CD14-positive monocyte (primary cell): ENCODE measurements at regions not wholly inside any gene's neighbourhood (a gene's known extent, or its start where the extent isn't known, plus 50 kb on each side); places are given as distances from the start of the nearest gene placed in this dataset.

ENCODE experiments used
- DNase-seq, 3 donors: peaks; one replicate each; pipeline ENCODE4 v3.0.0-alpha.2; 2011 to 2022
- H2AFZ ChIP-seq: 2 replicates; pipeline ENCODE4 v1.6.0; 2012; ENCODE audit warnings: mild to moderate bottlenecking, low read depth, low read length, inconsistent platforms; ENCODE audit not compliant: insufficient read depth, poor library complexity, severe bottlenecking
- H3K27ac ChIP-seq, 2 donors: 1 replicate in 1 of 2; 2 replicates in 1 of 2; pipeline ENCODE4 v1.5.1; 2012 to 2013; ENCODE audit warnings: low read length in 2 of 2, control low read depth in 1 of 2, inconsistent platforms in 1 of 2, low read depth in 1 of 2, mild to moderate bottlenecking in 1 of 2
- H3K27me3 ChIP-seq, 2 donors: one replicate each; pipeline versions ENCODE4 v1.6.0 to v1.6.1; 2011 to 2013; ENCODE audit warnings: low read length in 2 of 2; ENCODE audit not compliant: control insufficient read depth in 2 of 2, insufficient read depth in 2 of 2
- H3K36me3 ChIP-seq, 2 donors: replicated peaks in 1 of 2; 1 replicate in 1 of 2; 2 replicates in 1 of 2; pipeline versions ENCODE4 v1.5.1 to v1.6.1; 2012 to 2013; ENCODE audit warnings: low read length in 2 of 2, control low read depth in 1 of 2, inconsistent platforms in 1 of 2, mild to moderate bottlenecking in 1 of 2; ENCODE audit not compliant: insufficient read depth in 2 of 2, control insufficient read depth in 1 of 2
- H3K4me1 ChIP-seq, 2 donors: 1 replicate in 1 of 2; 2 replicates in 1 of 2; pipeline versions ENCODE4 v1.5.1 to v1.6.1; 2012 to 2013; ENCODE audit warnings: low read length in 2 of 2, control low read depth in 1 of 2, inconsistent platforms in 1 of 2, mild to moderate bottlenecking in 1 of 2, moderate library complexity in 1 of 2; ENCODE audit not compliant: insufficient read depth in 2 of 2, control insufficient read depth in 1 of 2
- H3K4me2 ChIP-seq: replicated peaks from 2 replicates; pipeline ENCODE3; 2012; ENCODE audit warnings: low read length, moderate library complexity, mild to moderate bottlenecking; ENCODE audit not compliant: poor library complexity, severe bottlenecking; ENCODE audit errors: extremely low read depth
- H3K4me3 ChIP-seq, 3 experiments: fragments of 200-600 bp in 1 of 3; sonication (generic) in 1 of 3; replicated peaks in 1 of 3; 1 replicate in 2 of 3; 2 replicates in 1 of 3; pipeline ENCODE4 v1.5.1; 2011 to 2013; ENCODE audit warnings: low read length in 3 of 3, mild to moderate bottlenecking in 3 of 3, control low read depth in 2 of 3, low read depth in 2 of 3, inconsistent platforms in 1 of 3, moderate library complexity in 1 of 3
- H3K79me2 ChIP-seq: 2 replicates; pipeline ENCODE4 v1.6.0; 2012; ENCODE audit warnings: mild to moderate bottlenecking, control low read depth, inconsistent platforms, low read length, moderate library complexity; ENCODE audit not compliant: insufficient read depth
- H3K9ac ChIP-seq: 2 replicates; pipeline ENCODE4 v1.6.0; 2017; ENCODE audit warnings: low read length, mild to moderate bottlenecking; ENCODE audit not compliant: insufficient read depth, poor library complexity, severe bottlenecking
- H3K9me3 ChIP-seq, 2 donors: replicated peaks in 1 of 2; 1 replicate in 1 of 2; 2 replicates in 1 of 2; pipeline versions ENCODE4 v1.5.1 to v1.6.1; 2012 to 2013; ENCODE audit warnings: low read length in 2 of 2, control low read depth in 1 of 2; ENCODE audit not compliant: control insufficient read depth in 1 of 2, insufficient read depth in 1 of 2
- H4K20me1 ChIP-seq: 2 replicates; pipeline ENCODE4 v1.6.0; 2012; ENCODE audit warnings: mild to moderate bottlenecking, low read length, control low read depth, moderate library complexity; ENCODE audit not compliant: insufficient read depth
- H3K27ac Mint-ChIP-seq, 7 donors: one replicate each; pipeline ENCODE4 v1.8.0; 2020; ENCODE audit warnings: mild to moderate bottlenecking in 7 of 7, mixed read lengths in 7 of 7, moderate library complexity in 6 of 7, inconsistent platforms in 2 of 7
- H3K27me3 Mint-ChIP-seq, 3 donors: one replicate each; pipeline ENCODE4 v1.8.0; 2021 to 2022; ENCODE audit warnings: low read depth in 3 of 3, mild to moderate bottlenecking in 3 of 3, mixed read lengths in 3 of 3, moderate library complexity in 3 of 3, inconsistent platforms in 1 of 3
- H3K36me3 Mint-ChIP-seq, 2 donors: one replicate each; pipeline ENCODE4 v1.8.0; 2020; ENCODE audit warnings: mixed read lengths in 2 of 2, inconsistent platforms in 1 of 2, mild to moderate bottlenecking in 1 of 2
- H3K4me1 Mint-ChIP-seq: one replicate; pipeline ENCODE4 v1.8.0; 2020; ENCODE audit warnings: mild to moderate bottlenecking, mixed read lengths
- H3K4me3 Mint-ChIP-seq, 2 donors: one replicate each; pipeline ENCODE4 v1.8.0; 2020; ENCODE audit warnings: mild to moderate bottlenecking in 2 of 2, mixed read lengths in 2 of 2, moderate library complexity in 1 of 2
- H3K9me3 Mint-ChIP-seq, 7 donors: one replicate each; pipeline ENCODE4 v1.8.0; 2020 to 2022; ENCODE audit warnings: mixed read lengths in 7 of 7, mild to moderate bottlenecking in 6 of 7, moderate library complexity in 6 of 7, inconsistent platforms in 2 of 7
- WGBS: methylation state at CpG from one replicate; pipeline ENCODE4 v1.1.5; 2013; ENCODE audit warnings: missing lambda C conversion rate; ENCODE audit not compliant: insufficient coverage; 5-methylcytosine and 5-hydroxymethylcytosine counted together
- intact Hi-C, 2 donors: fragments of 100-400 bp; cut with micrococcal nuclease; formaldehyde crosslinking; loops; one replicate each; pipeline versions ENCODE4 v1.15.0 to v1.15.1; 2023
- TF ChIP-seq, protein P1 (sequence below): fragments of 200-600 bp; IDR thresholded peaks from one replicate; pipeline ENCODE4 v1.8.0; 2022; ENCODE audit warnings: antibody characterized with exemption, mild to moderate bottlenecking

GRCh38 chr16:59697236-59697635 is 963.1 kb upstream of the GOT2 start:
- Histone ChIP-seq H3K79me2 (no peaks in the 10 kb centered on the region), H3K4me1 (no peaks in the 10 kb centered on the region), H3K4me3 (no peak overlapping the region), H3K36me3 (no peaks in the 10 kb centered on the region), H3K9ac (no peak overlapping the region), H3K9me3 (no peaks in the 10 kb centered on the region), H3K4me2 (no peak overlapping the region), H3K27me3 (no peaks in the 10 kb centered on the region), H3K27ac (no peak overlapping the region), H2AFZ (no peak overlapping the region), H4K20me1 (no peaks in the 10 kb centered on the region)
- intact Hi-C loops = no loop called here
- Mint-ChIP-seq H3K36me3 (no peaks in the 10 kb centered on the region), H3K27ac (no peak overlapping the region), H3K4me1 (no peaks in the 10 kb centered on the region), H3K9me3 (peaks cover 0 to 4% (median 0%) of the 10 kb centered on the region in 7 donors), H3K4me3 (no peak overlapping the region), H3K27me3 (peaks cover 0 to 2% (median 0%) of the 10 kb centered on the region in 3 donors)
- no peak for DNase-seq
- TF ChIP-seq, protein P1, sequence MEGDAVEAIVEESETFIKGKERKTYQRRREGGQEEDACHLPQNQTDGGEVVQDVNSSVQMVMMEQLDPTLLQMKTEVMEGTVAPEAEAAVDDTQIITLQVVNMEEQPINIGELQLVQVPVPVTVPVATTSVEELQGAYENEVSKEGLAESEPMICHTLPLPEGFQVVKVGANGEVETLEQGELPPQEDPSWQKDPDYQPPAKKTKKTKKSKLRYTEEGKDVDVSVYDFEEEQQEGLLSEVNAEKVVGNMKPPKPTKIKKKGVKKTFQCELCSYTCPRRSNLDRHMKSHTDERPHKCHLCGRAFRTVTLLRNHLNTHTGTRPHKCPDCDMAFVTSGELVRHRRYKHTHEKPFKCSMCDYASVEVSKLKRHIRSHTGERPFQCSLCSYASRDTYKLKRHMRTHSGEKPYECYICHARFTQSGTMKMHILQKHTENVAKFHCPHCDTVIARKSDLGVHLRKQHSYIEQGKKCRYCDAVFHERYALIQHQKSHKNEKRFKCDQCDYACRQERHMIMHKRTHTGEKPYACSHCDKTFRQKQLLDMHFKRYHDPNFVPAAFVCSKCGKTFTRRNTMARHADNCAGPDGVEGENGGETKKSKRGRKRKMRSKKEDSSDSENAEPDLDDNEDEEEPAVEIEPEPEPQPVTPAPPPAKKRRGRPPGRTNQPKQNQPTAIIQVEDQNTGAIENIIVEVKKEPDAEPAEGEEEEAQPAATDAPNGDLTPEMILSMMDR = no peak
- WGBS = 100% methylated on average over 1 of the region's 5 CpGs

GRCh38 chr16:59696495-59696894 is 962.4 kb upstream of the GOT2 start:
- no peaks in the 10 kb centered on the region for H3K79me2 ChIP-seq
- Mint-ChIP-seq H3K27ac (no peak overlapping the region), H3K27me3 (peaks cover 0 to 2% (median 0%) of the 10 kb centered on the region in 3 donors), H3K4me1 (no peaks in the 10 kb centered on the region), H3K4me3 (no peak overlapping the region), H3K9me3 (peaks cover 0 to 5% (median 0%) of the 10 kb centered on the region in 7 donors), H3K36me3 (no peaks in the 10 kb centered on the region)
- H2AFZ ChIP-seq = no peak overlapping the region
- no peak for DNase-seq
- no peak overlapping the region for H3K4me3 ChIP-seq
- no peak overlapping the region for H3K9ac ChIP-seq
- no peaks in the 10 kb centered on the region for H3K27me3 ChIP-seq
- H3K9me3 ChIP-seq = no peaks in the 10 kb centered on the region
- intact Hi-C loops = no loop called here
- no peaks in the 10 kb centered on the region for H3K4me1 ChIP-seq
- WGBS = no CpG with 5 or more reads among the region's 2 CpGs
- TF ChIP-seq, protein P1 = no peak
- H3K4me2 ChIP-seq = no peak overlapping the region
- no peaks in the 10 kb centered on the region for H3K36me3 ChIP-seq
- H3K27ac ChIP-seq = no peak overlapping the region
- no peaks in the 10 kb centered on the region for H4K20me1 ChIP-seq
